T-cell (primary cell): ENCODE measurements at regions not wholly inside any gene's neighbourhood (a gene's known extent, or its start where the extent isn't known, plus 50 kb on each side); places are given as distances from the start of the nearest gene placed in this dataset.
A peak's percentile ranks its signal among the peaks of the same experiment; 100 is the strongest.

Experiments
- ATAC-seq, 4 experiments: fragments of 200-7000 bp in 3 of 4; fragments of 150-1000 bp in 1 of 4; cut with Tn5 transposase; replicated peaks in 1 of 4; 1 replicate in 3 of 4; 2 replicates in 1 of 4; pipeline ENCODE4 v1.10.0; 2021; ENCODE audit warnings: moderate library complexity in 3 of 4, mild to moderate bottlenecking in 2 of 4, moderate number of reproducible peaks in 1 of 4
- CTCF ChIA-PET, 2 donors: fragments of 300-600 bp; sonication (Branson Sonifier 250); formaldehyde crosslinking; loops; one replicate each; lab custom pipeline; 2022; ENCODE audit warnings: antibody characterized with exemption in 2 of 2; lab: Charles Lee
- POLR2A ChIA-PET, 2 donors: fragments of 300-600 bp; sonication (Branson Sonifier 250); formaldehyde crosslinking; loops; one replicate each; lab custom pipeline; 2022; ENCODE audit warnings: antibody characterized with exemption in 2 of 2; lab: Charles Lee
- DNase-seq, 35 experiments: peaks; one replicate each; pipeline versions ENCODE4 v3.0.0 to v3.0.0-alpha.2; 2013 to 2023
- H3K27ac ChIP-seq: one replicate; pipeline ENCODE4 v1.5.1; 2013; ENCODE audit warnings: low read length
- H3K27me3 ChIP-seq, 2 experiments: replicated peaks in 1 of 2; 1 replicate in 1 of 2; 2 replicates in 1 of 2; pipeline versions ENCODE4 v1.6.1 to v1.7.0; 2013; ENCODE audit warnings: low read length in 1 of 2, mixed read lengths in 1 of 2; ENCODE audit not compliant: control insufficient read depth in 2 of 2, insufficient read depth in 2 of 2; ENCODE audit errors: extremely low read depth in 1 of 2
- H3K36me3 ChIP-seq, 2 donors: 1 replicate in 1 of 2; 2 replicates in 1 of 2; pipeline versions ENCODE4 v1.6.1 to v1.7.0; 2013; ENCODE audit warnings: low read length in 1 of 2; ENCODE audit not compliant: control insufficient read depth in 2 of 2, insufficient read depth in 1 of 2; ENCODE audit errors: extremely low read depth in 1 of 2
- H3K4me1 ChIP-seq, 2 experiments: 1 replicate in 1 of 2; 2 replicates in 1 of 2; pipeline versions ENCODE4 v1.6.1 to v1.7.0; 2013; ENCODE audit warnings: low read length in 2 of 2, mixed read lengths in 1 of 2; ENCODE audit not compliant: insufficient read depth in 2 of 2, control insufficient read depth in 1 of 2; ENCODE audit errors: extremely low read depth in 1 of 2
- H3K4me3 ChIP-seq, 2 donors: 1 replicate in 1 of 2; 2 replicates in 1 of 2; pipeline versions ENCODE4 v1.5.1 to v1.7.0; 2013; ENCODE audit warnings: mild to moderate bottlenecking in 2 of 2, low read length in 1 of 2, moderate library complexity in 1 of 2; ENCODE audit not compliant: control insufficient read depth in 1 of 2; ENCODE audit errors: extremely low read depth in 1 of 2
- H3K9me3 ChIP-seq: 2 replicates; pipeline ENCODE4 v1.7.0; 2013
- H3K27ac Mint-ChIP-seq, 2 donors: one replicate each; pipeline ENCODE4 v1.8.0; 2020 to 2021; ENCODE audit warnings: mild to moderate bottlenecking in 2 of 2, mixed read lengths in 2 of 2
- H3K27me3 Mint-ChIP-seq, 2 donors: one replicate each; pipeline ENCODE4 v1.8.0; 2021 to 2022; ENCODE audit warnings: mixed read lengths in 2 of 2
- H3K36me3 Mint-ChIP-seq: one replicate; pipeline ENCODE4 v1.8.0; 2021; ENCODE audit warnings: mixed read lengths
- H3K4me1 Mint-ChIP-seq, 3 donors: one replicate each; pipeline ENCODE4 v1.8.0; 2020 to 2022; ENCODE audit warnings: mixed read lengths in 3 of 3, mild to moderate bottlenecking in 1 of 3
- H3K4me3 Mint-ChIP-seq, 3 donors: one replicate each; pipeline ENCODE4 v1.8.0; 2020 to 2022; ENCODE audit warnings: mild to moderate bottlenecking in 3 of 3, mixed read lengths in 3 of 3, moderate library complexity in 3 of 3
- H3K9me3 Mint-ChIP-seq, 3 donors: one replicate each; pipeline ENCODE4 v1.8.0; 2020 to 2022; ENCODE audit warnings: mixed read lengths in 3 of 3
- WGBS: methylation state at CpG from one replicate; pipeline ENCODE4 v1.1.5; 2013; ENCODE audit warnings: missing lambda C conversion rate; ENCODE audit not compliant: insufficient coverage; 5-methylcytosine and 5-hydroxymethylcytosine counted together

DNA sequence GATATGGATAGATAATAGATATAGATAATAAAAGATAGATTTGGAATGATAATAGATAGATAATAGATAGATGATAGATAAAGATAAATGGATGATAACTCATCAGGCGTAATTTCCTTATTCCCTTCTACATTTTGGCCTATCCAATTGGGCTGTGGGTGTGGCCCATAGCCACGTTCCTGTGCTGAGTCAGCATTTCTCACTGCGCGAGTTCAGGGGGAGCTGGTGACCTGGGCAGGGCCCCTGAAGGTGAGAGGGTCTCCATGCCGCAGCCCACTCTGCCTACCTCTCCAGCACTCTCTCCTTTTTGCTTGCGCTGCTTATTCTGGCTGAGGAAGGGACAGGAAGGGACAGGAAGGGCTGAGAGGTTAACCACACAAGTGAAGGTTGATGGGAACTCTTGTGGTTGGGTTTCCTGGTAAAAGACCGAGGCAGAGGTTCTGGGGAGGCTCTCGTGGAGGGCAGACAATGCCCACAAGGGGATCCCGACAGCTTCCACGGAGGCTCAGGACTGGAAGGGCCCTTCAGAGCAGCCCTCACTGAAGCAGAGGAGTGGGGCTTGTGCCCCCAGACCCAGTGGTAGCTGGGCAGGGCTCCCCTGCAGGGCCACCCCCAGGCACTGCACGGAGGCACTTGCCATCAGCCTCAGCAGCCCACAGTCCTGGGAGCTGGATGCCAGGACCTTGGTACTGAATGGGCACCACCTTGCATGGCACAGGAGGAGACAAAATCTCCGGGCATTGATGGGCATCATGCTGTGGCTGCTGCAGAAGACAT is 247.3 kb upstream of the PITRM1 start:
- H3K9me3 Mint-ChIP-seq = no peaks in the 10 kb centered on the region

DNA sequence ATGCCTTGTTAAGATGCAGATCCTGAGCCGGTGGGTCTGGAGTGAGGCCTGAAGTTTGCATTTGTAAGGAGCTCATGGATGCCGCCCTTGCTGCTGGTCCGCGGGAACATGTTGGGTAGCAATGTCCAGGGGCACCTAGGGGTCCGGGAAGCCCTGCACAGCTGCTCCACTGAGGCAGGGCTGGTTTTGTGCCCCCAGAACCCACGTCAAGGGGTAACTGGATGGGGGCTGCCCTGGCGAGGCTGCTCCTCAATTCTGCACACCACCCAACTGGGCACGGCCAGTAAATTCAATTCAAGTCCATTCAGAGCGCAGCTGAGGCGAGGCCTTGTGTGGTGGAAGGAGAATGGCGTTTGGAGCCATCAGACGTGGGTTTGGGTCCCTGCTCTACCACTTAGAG is 246.3 kb upstream of the PITRM1 start:
- no peaks in the 10 kb centered on the region for H3K9me3 ChIP-seq
- ChIA-PET POLR2A (no interaction called here), CTCF (interaction anchor here in 1 of 2 donors (0.5 kb wide), 1 partner anchor 1357 kb away, joined by 3 read pairs; no protein-coding TSS in a partner anchor)
- H3K36me3 ChIP-seq = no peaks in the 10 kb centered on the region
- H3K27me3 ChIP-seq = peaks cover 0 to 18% of the 10 kb centered on the region in 2 experiments
- Mint-ChIP-seq H3K9me3 (no peaks in the 10 kb centered on the region), H3K27ac (no peak overlapping the region), H3K27me3 (peaks cover 8 to 9% of the 10 kb centered on the region in 2 donors), H3K4me1 (peaks cover 18 to 29% (median 24%) of the 10 kb centered on the region in 3 donors), H3K36me3 (no peaks in the 10 kb centered on the region), H3K4me3 (no peak overlapping the region)
- H3K4me3 ChIP-seq = no peak overlapping the region
- DNase-seq = no peak
- H3K4me1 ChIP-seq = peaks cover 0 to 12% of the 10 kb centered on the region in 2 experiments
- WGBS = 95% methylated on average over 4 of the region's 12 CpGs
- no peak for ATAC-seq
- H3K27ac ChIP-seq = no peak overlapping the region

More for the DNA sequence above, 247.3 kb upstream of the PITRM1 start:
- Histone ChIP-seq H3K4me3 (no peak overlapping the region), H3K4me1 (peaks cover 0 to 12% of the 10 kb centered on the region in 2 experiments), H3K36me3 (no peaks in the 10 kb centered on the region), H3K9me3 (no peaks in the 10 kb centered on the region), H3K27me3 (peaks cover 0 to 22% of the 10 kb centered on the region in 2 experiments), H3K27ac (no peak overlapping the region)
- 13% methylated on average over 9 of the region's 12 CpGs for WGBS
- Mint-ChIP-seq H3K36me3 (no peaks in the 10 kb centered on the region), H3K4me1 (peaks cover 18 to 29% (median 28%) of the 10 kb centered on the region in 3 donors), H3K27ac (no peak overlapping the region), H3K4me3 (peak overlapping the region in 1 of 3 donors; percentile 18), H3K27me3 (peaks cover 13 to 16% of the 10 kb centered on the region in 2 donors)
- ATAC-seq (peak in 2 of 4 experiments; percentile 27 to 33), DNase-seq (no peak)
- ChIA-PET POLR2A (no interaction called here), CTCF (no interaction called here)

DNA sequence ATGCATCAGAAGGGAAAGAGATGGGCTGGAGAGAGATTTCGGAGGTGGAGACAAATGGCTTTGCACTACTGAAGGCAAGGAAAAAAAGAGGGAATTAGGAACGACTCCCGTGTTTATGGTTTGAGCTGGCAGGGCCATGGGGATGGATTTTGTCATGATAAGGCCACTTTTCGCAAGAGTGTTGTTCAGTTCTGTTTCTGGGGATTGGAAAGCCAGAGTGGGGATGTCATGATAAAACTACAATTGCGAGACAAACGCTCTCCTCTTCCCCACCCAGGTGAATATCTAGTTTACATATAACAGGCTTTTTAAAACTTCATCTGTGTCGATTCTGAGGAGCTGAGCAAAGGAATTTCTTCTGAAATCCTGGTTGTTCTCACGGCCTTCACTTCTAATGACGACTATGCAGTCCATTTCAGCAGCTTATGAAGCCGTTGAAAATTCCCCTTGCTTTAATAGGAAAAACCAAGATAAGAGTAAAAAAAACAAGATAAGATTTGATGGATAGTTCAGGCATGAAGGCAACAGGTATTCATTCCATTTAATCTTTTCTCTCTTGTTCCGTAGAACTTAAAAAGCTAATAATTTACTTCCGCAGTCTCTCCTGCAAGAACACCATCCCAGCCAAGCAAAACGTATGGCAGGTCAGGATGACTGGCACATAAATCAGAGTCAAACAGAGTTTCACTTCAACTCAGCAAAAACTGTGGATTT is 245.6 kb upstream of the PITRM1 start:
- ATAC-seq (no peak), DNase-seq (no peak)
- H3K36me3 Mint-ChIP-seq = no peaks in the 10 kb centered on the region
- H3K36me3 ChIP-seq = no peaks in the 10 kb centered on the region
- H3K4me3 Mint-ChIP-seq = no peak overlapping the region
- POLR2A ChIA-PET = interaction anchor here in 1 of 2 donors (0.6 kb wide), 1 partner anchor 714 kb away, joined by 5 read pairs; no protein-coding TSS in a partner anchor
- no peak overlapping the region for H3K27ac Mint-ChIP-seq
- no peaks in the 10 kb centered on the region for H3K9me3 Mint-ChIP-seq
- H3K27me3 Mint-ChIP-seq = peaks cover 6 to 9% of the 10 kb centered on the region in 2 donors
- WGBS = 84% methylated on average over 7 of the region's 13 CpGs
- CTCF ChIA-PET = interaction anchor here in 1 of 2 donors (0.6 kb wide), 1 partner anchor 29 kb away, joined by 3 read pairs; no protein-coding TSS in a partner anchor
- peaks cover 0 to 13% of the 10 kb centered on the region in 2 experiments for H3K27me3 ChIP-seq
- H3K4me1 Mint-ChIP-seq = peaks cover 18 to 28% (median 24%) of the 10 kb centered on the region in 3 donors
- no peak overlapping the region for H3K4me3 ChIP-seq
- no peak overlapping the region for H3K27ac ChIP-seq
- H3K4me1 ChIP-seq = peaks cover 0 to 12% of the 10 kb centered on the region in 2 experiments
- H3K9me3 ChIP-seq = no peaks in the 10 kb centered on the region

DNA sequence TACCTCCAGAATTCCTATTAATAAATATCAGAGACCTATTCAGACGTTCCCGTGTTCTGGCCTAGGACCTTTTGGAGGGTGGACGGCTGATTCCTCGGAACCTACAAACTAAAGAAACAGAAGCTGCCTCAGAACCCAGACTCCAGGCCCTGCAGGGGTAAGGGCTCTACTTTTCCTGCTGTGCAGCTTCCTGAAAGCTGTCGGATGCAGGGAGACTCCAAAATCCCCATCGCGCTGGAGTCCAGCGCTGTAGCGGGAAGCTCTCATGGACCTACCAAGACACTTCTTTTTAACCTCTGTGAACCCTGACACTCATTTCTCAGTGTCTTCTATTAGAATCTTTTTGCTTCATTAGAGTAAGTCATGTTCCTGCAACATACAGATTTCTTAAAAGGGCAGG is 244.5 kb upstream of the PITRM1 start:
- peaks cover 0 to 12% of the 10 kb centered on the region in 2 experiments for H3K4me1 ChIP-seq
- 96% methylated on average over 7 of the region's 9 CpGs for WGBS
- POLR2A ChIA-PET = no interaction called here
- Mint-ChIP-seq H3K36me3 (no peaks in the 10 kb centered on the region), H3K27me3 (peaks cover 4 to 9% of the 10 kb centered on the region in 2 donors), H3K9me3 (no peaks in the 10 kb centered on the region), H3K27ac (no peak overlapping the region), H3K4me1 (peaks cover 18 to 22% (median 21%) of the 10 kb centered on the region in 3 donors), H3K4me3 (no peak overlapping the region)
- CTCF ChIA-PET = no interaction called here
- ATAC-seq (no peak), DNase-seq (no peak)
- H3K27ac ChIP-seq = no peak overlapping the region
- no peak overlapping the region for H3K4me3 ChIP-seq
- H3K27me3 ChIP-seq = peaks cover 0 to 11% of the 10 kb centered on the region in 2 experiments
- no peaks in the 10 kb centered on the region for H3K36me3 ChIP-seq
- no peaks in the 10 kb centered on the region for H3K9me3 ChIP-seq

DNA sequence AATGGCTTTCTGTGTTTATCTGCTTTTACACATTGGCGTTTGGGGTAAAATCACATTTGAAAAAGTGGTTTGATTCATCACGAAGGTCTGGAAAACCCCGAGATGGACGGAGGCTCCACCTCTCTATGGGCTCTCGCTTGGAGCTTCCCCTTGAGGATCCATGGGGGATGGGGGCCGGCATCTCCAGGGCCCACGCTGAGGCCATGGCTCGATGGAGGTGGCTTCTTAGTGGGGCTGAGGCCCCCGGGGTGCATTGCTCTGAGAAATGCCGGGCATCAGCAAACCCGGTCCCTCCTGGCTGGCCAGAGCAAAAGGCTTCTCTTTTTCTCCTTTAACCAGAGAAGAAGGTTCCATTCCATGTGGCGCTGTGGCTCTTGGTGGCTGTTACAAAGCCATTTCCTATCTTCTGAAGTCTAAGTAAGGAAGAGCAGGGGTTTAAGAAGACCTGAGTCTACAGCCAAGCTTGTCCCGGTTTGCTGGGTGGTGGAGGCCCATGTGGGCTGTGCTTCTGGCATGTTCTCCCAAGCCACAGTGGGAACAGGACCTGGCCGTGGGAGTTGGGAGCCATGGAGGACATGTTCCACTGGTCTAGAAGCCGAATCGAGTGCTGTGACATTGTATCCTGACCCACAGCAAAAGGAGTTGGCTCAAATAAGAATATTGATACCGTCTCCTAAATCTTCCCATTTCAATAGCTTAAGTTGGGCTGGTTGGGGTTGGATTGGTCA is 243.5 kb upstream of the PITRM1 start:
- Histone ChIP-seq H3K27ac (no peak overlapping the region), H3K4me3 (no peak overlapping the region), H3K27me3 (peaks cover 0 to 11% of the 10 kb centered on the region in 2 experiments), H3K9me3 (no peaks in the 10 kb centered on the region), H3K4me1 (peaks cover 0 to 12% of the 10 kb centered on the region in 2 experiments), H3K36me3 (no peaks in the 10 kb centered on the region)
- no peak overlapping the region for H3K27ac Mint-ChIP-seq
- WGBS = 81% methylated on average over 10 of the region's 17 CpGs
- H3K9me3 Mint-ChIP-seq = peaks cover under 1 to 2% (median 2%) of the 10 kb centered on the region in 3 donors
- H3K4me1 Mint-ChIP-seq = peaks cover 15 to 18% (median 18%) of the 10 kb centered on the region in 3 donors
- no peaks in the 10 kb centered on the region for H3K36me3 Mint-ChIP-seq
- CTCF ChIA-PET = no interaction called here
- POLR2A ChIA-PET = no interaction called here
- no peak for DNase-seq
- no peak overlapping the region for H3K4me3 Mint-ChIP-seq
- no peak for ATAC-seq
- peaks cover 4 to 9% of the 10 kb centered on the region in 2 donors for H3K27me3 Mint-ChIP-seq
